DOHH2 (cell line): ENCODE measurements at regions not wholly inside any gene's neighbourhood (a gene's known extent, or its start where the extent isn't known, plus 50 kb on each side); places are given as distances from the start of the nearest gene placed in this dataset.

Experiments
- EZH2phosphoT487 ChIP-seq: fragments of 200-600 bp; sonication (generic); IDR thresholded peaks from 2 replicates; pipeline ENCODE4 v1.6.1; 2017; ENCODE audit warnings: borderline replicate concordance, mild to moderate bottlenecking, antibody characterized with exemption, low read length, moderate library complexity, mixed read lengths
- TF ChIP-seq, protein P1 (sequence below): fragments of 200-600 bp; sonication (generic); IDR thresholded peaks from one replicate; pipeline ENCODE4 v1.5.1; 2014; ENCODE audit warnings: antibody characterized with exemption, mild to moderate bottlenecking, low read depth, low read length; ENCODE audit not compliant: poor library complexity, severe bottlenecking

DNA sequence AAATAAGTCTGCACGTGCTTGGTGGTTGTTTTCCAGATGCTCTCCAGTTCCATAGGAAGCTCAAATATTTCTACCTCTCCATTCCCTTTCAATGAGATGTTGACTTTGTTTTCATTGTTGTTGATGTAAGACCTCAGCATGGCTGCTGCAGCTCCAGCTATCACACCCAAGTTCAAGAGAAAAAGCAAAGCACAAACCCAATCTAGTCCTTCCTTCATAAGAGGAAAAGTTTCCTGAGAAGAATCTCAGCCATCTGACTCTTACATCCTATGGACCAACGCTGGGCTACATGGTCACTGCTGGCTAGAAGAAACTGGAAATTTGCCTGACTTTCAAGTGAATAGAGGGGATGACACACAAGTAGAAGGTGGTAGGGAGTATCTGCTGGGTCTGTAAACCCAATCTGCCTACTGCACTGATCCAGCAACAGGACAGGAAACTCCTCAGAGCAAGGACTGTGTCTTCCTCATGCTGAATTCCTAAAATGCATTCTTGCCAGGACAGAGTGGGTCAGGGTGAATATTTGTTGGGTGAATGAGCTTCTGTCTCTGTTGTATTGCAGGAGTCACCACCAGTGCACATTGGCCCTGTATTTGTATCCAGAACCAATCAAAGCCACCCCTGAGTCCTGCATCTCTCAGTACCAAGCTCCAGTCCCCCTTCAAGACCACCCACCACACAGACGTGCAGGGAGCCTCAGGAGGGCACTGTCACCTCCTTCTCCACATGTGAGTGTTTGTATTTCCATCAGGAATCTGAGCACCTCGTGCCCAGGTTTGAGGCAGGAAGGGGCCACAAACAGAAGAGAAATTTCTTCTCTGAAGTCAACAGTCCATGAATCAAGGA lies 118.0 kb upstream of the IGLL5 start:
- TF ChIP-seq, protein P1, sequence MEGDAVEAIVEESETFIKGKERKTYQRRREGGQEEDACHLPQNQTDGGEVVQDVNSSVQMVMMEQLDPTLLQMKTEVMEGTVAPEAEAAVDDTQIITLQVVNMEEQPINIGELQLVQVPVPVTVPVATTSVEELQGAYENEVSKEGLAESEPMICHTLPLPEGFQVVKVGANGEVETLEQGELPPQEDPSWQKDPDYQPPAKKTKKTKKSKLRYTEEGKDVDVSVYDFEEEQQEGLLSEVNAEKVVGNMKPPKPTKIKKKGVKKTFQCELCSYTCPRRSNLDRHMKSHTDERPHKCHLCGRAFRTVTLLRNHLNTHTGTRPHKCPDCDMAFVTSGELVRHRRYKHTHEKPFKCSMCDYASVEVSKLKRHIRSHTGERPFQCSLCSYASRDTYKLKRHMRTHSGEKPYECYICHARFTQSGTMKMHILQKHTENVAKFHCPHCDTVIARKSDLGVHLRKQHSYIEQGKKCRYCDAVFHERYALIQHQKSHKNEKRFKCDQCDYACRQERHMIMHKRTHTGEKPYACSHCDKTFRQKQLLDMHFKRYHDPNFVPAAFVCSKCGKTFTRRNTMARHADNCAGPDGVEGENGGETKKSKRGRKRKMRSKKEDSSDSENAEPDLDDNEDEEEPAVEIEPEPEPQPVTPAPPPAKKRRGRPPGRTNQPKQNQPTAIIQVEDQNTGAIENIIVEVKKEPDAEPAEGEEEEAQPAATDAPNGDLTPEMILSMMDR, result no peak
- TF ChIP-seq EZH2phosphoT487, result no peak
